ENCODE measurements at regions not wholly inside any gene's neighbourhood (a gene's known extent, or its start where the extent isn't known, plus 50 kb on each side); places are given as distances from the start of the nearest gene placed in this dataset.

DNA sequence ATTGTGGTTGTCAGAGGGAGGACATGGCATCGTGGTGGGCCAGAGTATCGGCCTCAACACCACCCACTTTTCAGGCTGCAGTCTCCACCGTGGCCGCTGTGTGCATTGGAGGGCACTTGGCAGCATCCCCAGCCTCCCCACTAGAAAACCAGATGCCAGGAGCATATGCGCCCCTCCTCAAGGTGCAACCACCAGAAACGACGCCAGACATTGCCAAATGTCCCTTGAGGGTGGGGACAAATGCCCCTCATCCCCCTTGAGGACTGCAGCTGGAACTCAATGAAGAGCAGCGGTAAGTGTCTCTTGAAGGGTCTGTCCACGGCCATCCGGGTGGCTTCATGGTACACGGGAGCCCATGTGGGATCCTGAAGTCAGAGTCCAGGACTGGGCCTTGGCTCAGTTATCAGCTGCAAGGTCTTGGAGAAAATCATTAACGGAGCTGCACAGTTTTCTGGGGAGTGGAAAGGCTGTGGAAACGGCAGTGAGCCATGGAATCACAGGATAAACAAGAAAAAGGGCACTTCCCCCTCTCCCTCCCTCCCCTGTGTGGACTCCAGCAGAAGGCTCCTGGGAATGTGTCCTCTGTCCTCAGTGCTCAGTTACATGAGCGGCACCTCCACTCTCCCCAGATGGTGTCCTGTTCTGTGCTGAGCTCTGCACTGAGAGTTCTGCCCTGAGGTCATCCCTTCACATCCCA lies 324.4 kb upstream of the B3GAT1 start:
- H2AFZ ChIP-seq (ENCODE audit: low read depth, low read length) = no peak overlapping the region

DNA sequence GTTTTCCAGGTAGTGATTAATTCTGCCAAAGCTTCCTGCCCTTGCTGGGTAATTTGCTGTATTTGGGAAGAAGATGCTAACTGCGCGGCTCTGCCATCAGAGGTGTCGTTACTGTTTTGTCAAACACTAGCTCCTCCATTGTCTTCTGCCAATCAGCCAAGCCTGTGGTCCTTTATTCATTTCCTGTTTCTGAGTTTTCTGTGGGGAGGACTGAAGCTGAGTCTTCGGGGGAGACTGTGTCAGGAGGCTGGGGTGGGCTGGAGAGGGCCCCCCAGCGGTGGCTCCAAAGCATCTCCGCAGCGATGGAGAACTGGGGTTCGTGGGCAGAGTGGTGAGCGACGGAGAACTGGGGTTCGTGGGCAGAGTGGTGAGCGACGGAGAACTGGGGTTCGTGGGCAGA lies 322.9 kb upstream of the B3GAT1 start:
- Histone ChIP-seq H3K27me3 (ENCODE audit: low read depth, low read length) (no peaks in the 10 kb centered on the region), H3K9me3 (ENCODE audit: insufficient read depth, low read length) (peaks cover 3% of the 10 kb centered on the region; the same call in 1 of the 2 replicates), H3K4me2 (ENCODE audit: low read length) (no peak overlapping the region), H4K20me1 (ENCODE audit: insufficient read depth, low read length) (no peaks in the 10 kb centered on the region), H3K79me2 (ENCODE audit: low read length) (no peaks in the 10 kb centered on the region), H3K36me3 (replicated peaks; ENCODE audit: low read depth, low read length) (no peaks in the 10 kb centered on the region), H3K9ac (ENCODE audit: low read length) (no peak overlapping the region), H3K4me3 (ENCODE audit: low read length) (no peak overlapping the region), H3K27ac (ENCODE audit: low read length) (no peak overlapping the region), H3K4me1 (ENCODE audit: low read length) (no peaks in the 10 kb centered on the region), H2AFZ (ENCODE audit: low read depth, low read length) (no peak overlapping the region)
- TF ChIP-seq, protein P1, sequence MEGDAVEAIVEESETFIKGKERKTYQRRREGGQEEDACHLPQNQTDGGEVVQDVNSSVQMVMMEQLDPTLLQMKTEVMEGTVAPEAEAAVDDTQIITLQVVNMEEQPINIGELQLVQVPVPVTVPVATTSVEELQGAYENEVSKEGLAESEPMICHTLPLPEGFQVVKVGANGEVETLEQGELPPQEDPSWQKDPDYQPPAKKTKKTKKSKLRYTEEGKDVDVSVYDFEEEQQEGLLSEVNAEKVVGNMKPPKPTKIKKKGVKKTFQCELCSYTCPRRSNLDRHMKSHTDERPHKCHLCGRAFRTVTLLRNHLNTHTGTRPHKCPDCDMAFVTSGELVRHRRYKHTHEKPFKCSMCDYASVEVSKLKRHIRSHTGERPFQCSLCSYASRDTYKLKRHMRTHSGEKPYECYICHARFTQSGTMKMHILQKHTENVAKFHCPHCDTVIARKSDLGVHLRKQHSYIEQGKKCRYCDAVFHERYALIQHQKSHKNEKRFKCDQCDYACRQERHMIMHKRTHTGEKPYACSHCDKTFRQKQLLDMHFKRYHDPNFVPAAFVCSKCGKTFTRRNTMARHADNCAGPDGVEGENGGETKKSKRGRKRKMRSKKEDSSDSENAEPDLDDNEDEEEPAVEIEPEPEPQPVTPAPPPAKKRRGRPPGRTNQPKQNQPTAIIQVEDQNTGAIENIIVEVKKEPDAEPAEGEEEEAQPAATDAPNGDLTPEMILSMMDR (IDR thresholded peaks at IDR 0.05; ENCODE audit: low read depth, low read length) = no peak

More for the DNA sequence above, 324.4 kb upstream of the B3GAT1 start:
- H3K4me3 ChIP-seq (ENCODE audit: low read length) = no peak overlapping the region
- H3K4me2 ChIP-seq (ENCODE audit: low read length) = no peak overlapping the region
- H3K36me3 ChIP-seq (replicated peaks; ENCODE audit: low read depth, low read length) = no peaks in the 10 kb centered on the region
- no peak overlapping the region for H3K9ac ChIP-seq (ENCODE audit: low read length)
- TF ChIP-seq EZH2phosphoT487 (IDR thresholded peaks at IDR 0.05; ENCODE audit: low read depth) = no peak
- TF ChIP-seq, protein P1 (IDR thresholded peaks at IDR 0.05; ENCODE audit: low read depth, low read length) = no peak
- no peaks in the 10 kb centered on the region for H3K27me3 ChIP-seq (ENCODE audit: low read depth, low read length)
- peaks cover 3% of the 10 kb centered on the region; the same call in 1 of the 2 replicates for H3K9me3 ChIP-seq (ENCODE audit: insufficient read depth, low read length)
- H4K20me1 ChIP-seq (ENCODE audit: insufficient read depth, low read length) = no peaks in the 10 kb centered on the region
- H3K79me2 ChIP-seq (ENCODE audit: low read length) = no peaks in the 10 kb centered on the region
- no peak overlapping the region for H3K27ac ChIP-seq (ENCODE audit: low read length)
- H3K4me1 ChIP-seq (ENCODE audit: low read length) = no peaks in the 10 kb centered on the region

DNA sequence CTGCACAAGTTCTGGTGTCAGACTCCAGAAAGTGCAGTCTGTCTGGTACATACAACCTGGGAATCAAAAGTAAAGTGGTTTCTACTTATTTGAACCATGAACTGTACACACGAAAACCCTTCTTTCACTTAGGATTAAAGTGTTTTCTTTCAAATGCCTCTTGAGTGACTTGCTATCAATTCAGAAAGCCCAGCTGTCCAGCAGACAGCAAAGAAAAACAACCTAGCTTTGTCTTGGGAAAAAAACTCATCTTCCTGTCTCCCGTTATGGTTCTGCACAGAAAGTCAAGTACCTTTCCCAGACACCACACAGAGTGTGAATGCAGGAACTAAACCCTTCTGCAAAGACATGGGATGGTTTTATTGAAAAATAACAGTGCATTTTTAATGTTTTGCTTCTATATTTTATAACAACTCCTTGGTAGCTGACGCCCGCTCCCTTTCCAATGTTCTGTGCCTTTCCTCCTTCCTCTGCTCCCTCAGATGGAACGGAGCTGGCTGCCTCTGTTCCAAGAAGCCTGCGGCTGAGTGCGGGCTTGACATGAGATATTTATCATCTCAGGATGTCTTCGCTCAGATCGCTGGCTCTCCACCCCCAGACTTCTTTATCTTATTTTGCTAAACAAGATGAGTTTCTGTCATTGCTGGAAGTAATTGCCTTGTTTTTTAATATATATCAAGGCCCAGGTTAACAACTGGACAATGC lies 322.3 kb upstream of the B3GAT1 start:
- Histone ChIP-seq H3K27me3 (ENCODE audit: low read depth, low read length) (no peaks in the 10 kb centered on the region), H3K4me1 (ENCODE audit: low read length) (no peaks in the 10 kb centered on the region), H2AFZ (ENCODE audit: low read depth, low read length) (no peak overlapping the region), H3K9me3 (ENCODE audit: insufficient read depth, low read length) (no peaks in the 10 kb centered on the region; the same call in 1 of the 2 replicates), H3K4me3 (ENCODE audit: low read length) (no peak overlapping the region), H3K27ac (ENCODE audit: low read length) (no peak overlapping the region), H3K9ac (ENCODE audit: low read length) (no peak overlapping the region), H3K4me2 (ENCODE audit: low read length) (no peak overlapping the region), H3K79me2 (ENCODE audit: low read length) (no peaks in the 10 kb centered on the region), H3K36me3 (replicated peaks; ENCODE audit: low read depth, low read length) (no peaks in the 10 kb centered on the region), H4K20me1 (ENCODE audit: insufficient read depth, low read length) (no peaks in the 10 kb centered on the region)
- TF ChIP-seq, protein P1 (IDR thresholded peaks at IDR 0.05; ENCODE audit: low read depth, low read length) = no peak
- no peak for TF ChIP-seq EZH2phosphoT487 (IDR thresholded peaks at IDR 0.05; ENCODE audit: low read depth)

DNA sequence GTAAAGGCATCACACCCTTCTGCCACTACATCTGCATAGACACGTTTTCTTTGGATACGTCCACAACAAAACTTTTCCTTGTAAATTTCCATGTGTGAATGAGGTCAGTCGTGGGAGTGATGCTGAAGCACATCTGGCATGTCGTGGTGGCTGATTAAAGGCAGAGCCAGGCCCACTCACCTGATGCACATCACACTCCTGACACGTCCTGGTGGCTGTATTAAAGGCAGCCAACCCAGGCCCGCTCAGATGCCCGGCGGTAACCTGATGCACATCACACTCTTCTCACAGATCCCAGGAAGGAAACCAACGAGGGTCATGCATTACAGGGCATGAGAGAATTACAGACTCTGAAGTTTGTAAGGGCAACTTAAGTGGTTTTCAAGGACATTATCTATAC lies 321.6 kb upstream of the B3GAT1 start:
- no peak overlapping the region for H3K9ac ChIP-seq (ENCODE audit: low read length)
- H3K27me3 ChIP-seq (ENCODE audit: low read depth, low read length) = no peaks in the 10 kb centered on the region
- H3K27ac ChIP-seq (ENCODE audit: low read length) = no peak overlapping the region
- H3K4me2 ChIP-seq (ENCODE audit: low read length) = no peak overlapping the region
- no peaks in the 10 kb centered on the region for H4K20me1 ChIP-seq (ENCODE audit: insufficient read depth, low read length)
- no peaks in the 10 kb centered on the region for H3K36me3 ChIP-seq (replicated peaks; ENCODE audit: low read depth, low read length)
- no peaks in the 10 kb centered on the region for H3K4me1 ChIP-seq (ENCODE audit: low read length)
- no peak overlapping the region for H3K4me3 ChIP-seq (ENCODE audit: low read length)
- no peak for TF ChIP-seq EZH2phosphoT487 (IDR thresholded peaks at IDR 0.05; ENCODE audit: low read depth)
- TF ChIP-seq, protein P1 (IDR thresholded peaks at IDR 0.05; ENCODE audit: low read depth, low read length) = no peak
- no peak overlapping the region for H2AFZ ChIP-seq (ENCODE audit: low read depth, low read length)
- no peaks in the 10 kb centered on the region for H3K9me3 ChIP-seq (ENCODE audit: insufficient read depth, low read length)
- no peaks in the 10 kb centered on the region for H3K79me2 ChIP-seq (ENCODE audit: low read length)
